ENCODE measurements at regions not wholly inside any gene's neighbourhood (a gene's known extent, or its start where the extent isn't known, plus 50 kb on each side); places are given as distances from the start of the nearest gene placed in this dataset.

- Histone ChIP-seq H3K27ac (no peak overlapping the region), H3K4me3 (no peak overlapping the region), H3K27me3 (no peaks in the 10 kb centered on the region), H3K4me1 (no peaks in the 10 kb centered on the region), H3K36me3 (no peaks in the 10 kb centered on the region), H3K9me3 (no peaks in the 10 kb centered on the region)
- TF ChIP-seq CTCF (IDR thresholded peaks at IDR 0.05) = no peak
- DNase-seq (ENCODE audit: low spot score in 2 of 2) = no peak
- intact Hi-C loops (cut with DNase I) = no loop called here
These were observed 407.2 kb upstream of the NETO1 start for GRCh38 chr18:73274812-73275621.

GRCh38 chr18:73270920-73271634 is 403.3 kb upstream of the NETO1 start:
- Histone ChIP-seq H3K27ac (no peak overlapping the region), H3K4me1 (no peaks in the 10 kb centered on the region), H3K4me3 (no peak overlapping the region), H3K36me3 (no peaks in the 10 kb centered on the region), H3K9me3 (no peaks in the 10 kb centered on the region), H3K27me3 (no peaks in the 10 kb centered on the region)
- DNase-seq (ENCODE audit: low spot score in 2 of 2) = no peak
- no peak for TF ChIP-seq CTCF (IDR thresholded peaks at IDR 0.05)
- intact Hi-C loops (cut with DNase I) = no loop called here

GRCh38 chr18:73264562-73264921 is 396.8 kb upstream of the NETO1 start:
- Histone ChIP-seq H3K27ac (no peak overlapping the region), H3K4me1 (no peaks in the 10 kb centered on the region), H3K9me3 (no peaks in the 10 kb centered on the region), H3K4me3 (no peak overlapping the region), H3K27me3 (no peaks in the 10 kb centered on the region), H3K36me3 (no peaks in the 10 kb centered on the region)
- no peak for DNase-seq (ENCODE audit: low spot score in 2 of 2)
- intact Hi-C loops (cut with DNase I) = no loop called here
- TF ChIP-seq CTCF (IDR thresholded peaks at IDR 0.05) = no peak

GRCh38 chr18:73261923-73262322 is 394.1 kb upstream of the NETO1 start:
- TF ChIP-seq CTCF (IDR thresholded peaks at IDR 0.05) = no peak
- H3K4me1 ChIP-seq = no peaks in the 10 kb centered on the region
- H3K36me3 ChIP-seq = no peaks in the 10 kb centered on the region
- H3K9me3 ChIP-seq = no peaks in the 10 kb centered on the region
- no peak overlapping the region for H3K27ac ChIP-seq
- H3K27me3 ChIP-seq = no peaks in the 10 kb centered on the region
- no peak overlapping the region for H3K4me3 ChIP-seq
- DNase-seq (ENCODE audit: low spot score in 2 of 2) = no peak
- intact Hi-C loops (cut with DNase I) = no loop called here

GRCh38 chr18:73261243-73261642 is 393.5 kb upstream of the NETO1 start:
- Histone ChIP-seq H3K4me3 (no peak overlapping the region), H3K27me3 (no peaks in the 10 kb centered on the region), H3K9me3 (no peaks in the 10 kb centered on the region), H3K27ac (no peak overlapping the region), H3K4me1 (no peaks in the 10 kb centered on the region), H3K36me3 (no peaks in the 10 kb centered on the region)
- no peak for DNase-seq (ENCODE audit: low spot score in 2 of 2)
- TF ChIP-seq CTCF (IDR thresholded peaks at IDR 0.05) = no peak
- intact Hi-C loops (cut with DNase I) = no loop called here

Data from ascending aorta (tissue), 2 donors.